ENCODE measurements at regions not wholly inside any gene's neighbourhood (a gene's known extent, or its start where the extent isn't known, plus 50 kb on each side); places are given as distances from the start of the nearest gene placed in this dataset.
"Not testable (repeated sequence)": the region's sequence is repeated elsewhere in the genome, so short reads cannot be mapped to it uniquely, and the experiment has no call there.

DNA sequence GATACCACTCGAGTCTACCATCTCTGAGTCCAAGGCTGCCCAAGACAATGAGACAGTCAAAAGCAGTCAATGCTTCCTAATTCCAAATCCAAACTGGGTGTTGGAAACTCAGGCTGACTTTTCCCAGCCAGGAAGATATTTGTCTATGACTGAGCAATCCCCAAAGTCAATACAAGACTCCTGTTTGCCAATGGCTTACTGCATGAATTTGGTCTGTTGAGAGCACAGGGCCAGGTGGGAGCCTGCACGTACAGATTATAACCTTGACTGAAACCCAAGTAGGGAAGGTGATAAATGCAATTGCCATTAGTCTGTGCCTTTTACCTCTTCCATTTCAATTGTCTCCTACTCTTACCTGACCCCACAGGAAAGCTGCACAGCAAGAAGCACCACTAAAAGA lies 72.6 kb upstream of the PPARGC1A start (continued):
- TF ChIP-seq RELA (CRISPR knock-in tag; IDR thresholded peaks at IDR 0.05; ENCODE audit: borderline replicate concordance) (no peak), AR (CRISPR knock-in tag; IDR thresholded peaks at IDR 0.05) (no peak), PRRX2 (CRISPR knock-in tag; IDR thresholded peaks at IDR 0.05) (no peak), GTF2I (CRISPR knock-in tag; conservative IDR thresholded peaks at IDR 0.05) (no peak), PRDM15 (CRISPR knock-in tag; IDR thresholded peaks at IDR 0.05) (no peak), ZBTB21 (CRISPR knock-in tag; IDR thresholded peaks at IDR 0.05; ENCODE audit: borderline replicate concordance) (no peak), ZNF219 (CRISPR knock-in tag; IDR thresholded peaks at IDR 0.05; ENCODE audit: borderline replicate concordance) (no peak)
- TF ChIP-seq, protein P1, sequence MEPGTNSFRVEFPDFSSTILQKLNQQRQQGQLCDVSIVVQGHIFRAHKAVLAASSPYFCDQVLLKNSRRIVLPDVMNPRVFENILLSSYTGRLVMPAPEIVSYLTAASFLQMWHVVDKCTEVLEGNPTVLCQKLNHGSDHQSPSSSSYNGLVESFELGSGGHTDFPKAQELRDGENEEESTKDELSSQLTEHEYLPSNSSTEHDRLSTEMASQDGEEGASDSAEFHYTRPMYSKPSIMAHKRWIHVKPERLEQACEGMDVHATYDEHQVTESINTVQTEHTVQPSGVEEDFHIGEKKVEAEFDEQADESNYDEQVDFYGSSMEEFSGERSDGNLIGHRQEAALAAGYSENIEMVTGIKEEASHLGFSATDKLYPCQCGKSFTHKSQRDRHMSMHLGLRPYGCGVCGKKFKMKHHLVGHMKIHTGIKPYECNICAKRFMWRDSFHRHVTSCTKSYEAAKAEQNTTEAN (CRISPR knock-in tag; IDR thresholded peaks at IDR 0.05), result no peak
- TF ChIP-seq, protein P2, sequence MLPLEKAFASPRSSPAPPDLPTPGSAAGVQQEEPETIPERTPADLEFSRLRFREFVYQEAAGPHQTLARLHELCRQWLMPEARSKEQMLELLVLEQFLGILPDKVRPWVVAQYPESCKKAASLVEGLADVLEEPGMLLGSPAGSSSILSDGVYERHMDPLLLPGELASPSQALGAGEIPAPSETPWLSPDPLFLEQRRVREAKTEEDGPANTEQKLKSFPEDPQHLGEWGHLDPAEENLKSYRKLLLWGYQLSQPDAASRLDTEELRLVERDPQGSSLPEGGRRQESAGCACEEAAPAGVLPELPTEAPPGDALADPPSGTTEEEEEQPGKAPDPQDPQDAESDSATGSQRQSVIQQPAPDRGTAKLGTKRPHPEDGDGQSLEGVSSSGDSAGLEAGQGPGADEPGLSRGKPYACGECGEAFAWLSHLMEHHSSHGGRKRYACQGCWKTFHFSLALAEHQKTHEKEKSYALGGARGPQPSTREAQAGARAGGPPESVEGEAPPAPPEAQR (CRISPR knock-in tag; IDR thresholded peaks at IDR 0.05), result no peak

- H3K4me1 Mint-ChIP-seq; ATAC-seq; DNase-seq (ENCODE audit: low spot score); CTCF ChIA-PET; H3K36me3 Mint-ChIP-seq; H3K27me3 Mint-ChIP-seq (ENCODE audit: low read depth); H3K27ac Mint-ChIP-seq; H3K4me3 Mint-ChIP-seq; POLR2A ChIA-PET: not testable (repeated sequence)
- peaks cover 20% of the 10 kb centered on the region for H3K9me3 Mint-ChIP-seq
Measured at GRCh38 chr4:23961395-23961794, 71.5 kb upstream of the PPARGC1A start.

DNA sequence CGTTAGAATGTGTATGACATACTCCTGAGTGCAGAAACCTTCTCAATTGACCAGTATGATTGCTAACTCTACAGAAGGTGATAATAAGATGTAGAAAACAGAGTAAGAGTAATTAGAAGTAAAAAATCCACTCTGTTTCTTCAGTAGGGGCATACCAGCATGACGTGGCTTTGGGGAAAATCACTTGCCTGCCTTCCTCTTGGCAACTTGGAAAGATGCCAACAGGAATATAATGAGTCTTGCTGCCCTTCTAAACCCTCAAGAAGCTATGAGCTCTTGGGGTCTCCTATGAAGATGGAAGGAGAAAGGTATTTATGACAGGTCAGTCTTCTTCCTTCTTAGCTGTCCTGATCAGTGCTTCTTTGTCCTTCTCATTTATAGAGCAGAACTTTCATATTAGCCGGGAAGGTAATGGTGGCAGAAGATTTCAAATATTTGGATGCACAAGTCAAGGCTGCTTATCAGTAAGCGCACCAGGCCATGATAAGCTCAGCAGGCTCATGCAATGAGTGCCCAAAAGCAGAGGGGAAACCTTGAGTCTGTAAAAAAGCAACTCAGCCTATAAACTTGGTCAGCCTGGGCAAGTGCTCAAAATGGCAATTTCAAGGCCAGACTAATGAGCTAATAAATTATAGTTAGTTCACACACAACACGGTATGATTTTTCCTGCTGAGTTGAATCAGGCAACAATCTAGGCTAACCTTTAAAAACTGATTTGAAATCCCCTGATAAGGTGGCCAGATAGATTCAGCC lies 69.7 kb upstream of the PPARGC1A start:
- ATAC-seq (no peak), DNase-seq (ENCODE audit: low spot score) (no peak)
- Mint-ChIP-seq H3K9me3 (peaks cover 20% of the 10 kb centered on the region), H3K36me3 (peaks cover 3% of the 10 kb centered on the region; the same call in 1 of the 2 replicates), H3K27me3 (ENCODE audit: low read depth) (no peaks in the 10 kb centered on the region), H3K4me1 (peaks cover 9% of the 10 kb centered on the region), H3K27ac (no peak overlapping the region), H3K4me3 (no peak overlapping the region)
- CTCF ChIA-PET, result no interaction called here
- TF ChIP-seq PRDM15 (CRISPR knock-in tag; IDR thresholded peaks at IDR 0.05), result no peak
- no peak for TF ChIP-seq ETV6 (CRISPR knock-in tag; IDR thresholded peaks at IDR 0.05)
- POLR2A ChIA-PET, result no interaction called here
